Osteocyte (in vitro differentiated cells): ENCODE measurements at regions not wholly inside any gene's neighbourhood (a gene's known extent, or its start where the extent isn't known, plus 50 kb on each side); places are given as distances from the start of the nearest gene placed in this dataset.

Experiments used
- DNase-seq: peaks from one replicate; pipeline ENCODE4 v3.0.0; 2021; ENCODE audit warnings: mixed read lengths; ENCODE audit not compliant: unreplicated experiment; ENCODE audit errors: extremely low spot score
- H3K27ac Mint-ChIP-seq: one replicate; pipeline ENCODE4 v1.8.0; 2021; ENCODE audit warnings: mild to moderate bottlenecking, mixed read lengths; ENCODE audit not compliant: unreplicated experiment
- H3K27me3 Mint-ChIP-seq: one replicate; pipeline ENCODE4 v1.8.0; 2021; ENCODE audit warnings: mixed read lengths; ENCODE audit not compliant: unreplicated experiment
- H3K36me3 Mint-ChIP-seq: one replicate; pipeline ENCODE4 v1.8.0; 2021; ENCODE audit warnings: mixed read lengths; ENCODE audit not compliant: unreplicated experiment
- H3K4me1 Mint-ChIP-seq: one replicate; pipeline ENCODE4 v1.8.0; 2021; ENCODE audit warnings: mixed read lengths; ENCODE audit not compliant: unreplicated experiment
- H3K4me3 Mint-ChIP-seq: one replicate; pipeline ENCODE4 v1.8.0; 2021; ENCODE audit warnings: mild to moderate bottlenecking, moderate library complexity, mixed read lengths; ENCODE audit not compliant: unreplicated experiment
- H3K9me3 Mint-ChIP-seq: one replicate; pipeline ENCODE4 v1.8.0; 2021; ENCODE audit warnings: mixed read lengths; ENCODE audit not compliant: unreplicated experiment
- TF ChIP-seq, protein P1 (sequence below): fragments of 200-600 bp; sonication (generic); IDR thresholded peaks from 2 replicates; pipeline ENCODE4 v1.5.0; 2021; ENCODE audit warnings: antibody characterized with exemption, mild to moderate bottlenecking, moderate library complexity

DNA sequence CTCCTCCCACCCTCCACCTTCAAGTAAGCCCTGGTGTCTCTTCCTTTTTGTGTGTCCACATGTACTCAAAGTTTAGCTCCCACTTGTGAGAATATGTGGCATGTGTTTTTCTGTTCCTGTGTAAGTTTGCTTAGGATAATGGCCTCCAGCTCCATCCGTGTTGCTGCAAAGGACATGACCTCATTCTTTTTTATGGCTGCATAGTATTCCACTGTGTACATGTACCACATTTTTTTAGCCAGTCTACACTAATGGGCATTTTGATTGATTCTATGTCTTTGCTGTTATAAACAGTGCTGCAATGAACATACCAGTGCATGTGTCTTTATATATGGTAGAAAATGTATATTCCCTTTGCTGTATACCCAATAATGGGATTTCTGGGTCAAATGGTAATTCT is 710.9 kb downstream of the CCSER2 start:
- Mint-ChIP-seq H3K27ac (no peak overlapping the region), H3K9me3 (peaks cover 37% of the 10 kb centered on the region), H3K27me3 (no peaks in the 10 kb centered on the region), H3K4me3 (no peak overlapping the region), H3K4me1 (no peaks in the 10 kb centered on the region), H3K36me3 (no peaks in the 10 kb centered on the region)
- no peak for DNase-seq
- TF ChIP-seq, protein P1, sequence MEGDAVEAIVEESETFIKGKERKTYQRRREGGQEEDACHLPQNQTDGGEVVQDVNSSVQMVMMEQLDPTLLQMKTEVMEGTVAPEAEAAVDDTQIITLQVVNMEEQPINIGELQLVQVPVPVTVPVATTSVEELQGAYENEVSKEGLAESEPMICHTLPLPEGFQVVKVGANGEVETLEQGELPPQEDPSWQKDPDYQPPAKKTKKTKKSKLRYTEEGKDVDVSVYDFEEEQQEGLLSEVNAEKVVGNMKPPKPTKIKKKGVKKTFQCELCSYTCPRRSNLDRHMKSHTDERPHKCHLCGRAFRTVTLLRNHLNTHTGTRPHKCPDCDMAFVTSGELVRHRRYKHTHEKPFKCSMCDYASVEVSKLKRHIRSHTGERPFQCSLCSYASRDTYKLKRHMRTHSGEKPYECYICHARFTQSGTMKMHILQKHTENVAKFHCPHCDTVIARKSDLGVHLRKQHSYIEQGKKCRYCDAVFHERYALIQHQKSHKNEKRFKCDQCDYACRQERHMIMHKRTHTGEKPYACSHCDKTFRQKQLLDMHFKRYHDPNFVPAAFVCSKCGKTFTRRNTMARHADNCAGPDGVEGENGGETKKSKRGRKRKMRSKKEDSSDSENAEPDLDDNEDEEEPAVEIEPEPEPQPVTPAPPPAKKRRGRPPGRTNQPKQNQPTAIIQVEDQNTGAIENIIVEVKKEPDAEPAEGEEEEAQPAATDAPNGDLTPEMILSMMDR: no peak

DNA sequence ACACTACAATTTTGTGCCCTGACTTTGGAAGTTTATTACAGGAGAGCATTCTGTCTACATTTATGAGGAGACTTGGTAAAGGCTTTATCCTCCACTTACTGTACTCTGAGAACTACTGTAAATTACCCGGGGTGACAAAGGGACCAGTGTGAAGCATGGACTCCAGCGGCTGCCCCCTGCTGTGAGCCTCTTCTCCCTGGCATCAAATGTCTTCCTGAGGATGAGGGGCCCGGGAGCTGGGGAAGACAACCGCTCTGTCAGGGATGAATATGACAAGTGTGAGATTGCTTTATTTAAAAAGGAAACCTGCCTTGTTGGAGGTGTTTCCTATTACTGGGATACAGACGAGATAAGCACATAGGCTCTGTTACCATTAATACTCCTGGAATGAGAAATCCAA is 714.8 kb downstream of the CCSER2 start:
- no peak for DNase-seq
- TF ChIP-seq, protein P1: no peak
- no peaks in the 10 kb centered on the region for H3K36me3 Mint-ChIP-seq
- no peaks in the 10 kb centered on the region for H3K27me3 Mint-ChIP-seq
- H3K9me3 Mint-ChIP-seq: peaks cover 27% of the 10 kb centered on the region
- no peak overlapping the region for H3K27ac Mint-ChIP-seq
- no peak overlapping the region for H3K4me3 Mint-ChIP-seq
- H3K4me1 Mint-ChIP-seq: no peaks in the 10 kb centered on the region

DNA sequence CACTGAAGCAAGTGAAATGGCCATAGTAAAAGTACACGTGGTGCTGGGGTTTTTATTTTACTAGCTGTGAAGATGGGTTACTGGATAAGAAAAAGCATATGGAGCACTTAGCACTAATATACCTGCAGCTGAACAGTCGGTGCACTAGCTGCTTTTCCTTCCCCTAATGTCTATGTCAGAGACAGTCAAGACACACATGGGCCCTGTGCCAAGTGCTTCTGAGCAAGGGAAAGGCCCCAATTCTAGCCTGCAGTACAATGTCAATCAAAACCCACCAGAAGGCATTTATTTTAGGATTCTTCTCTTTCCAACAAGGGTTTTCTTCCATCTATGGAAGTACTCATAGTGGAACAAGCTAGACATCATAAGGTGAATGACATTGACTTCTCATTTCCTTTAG is 716.7 kb downstream of the CCSER2 start:
- TF ChIP-seq, protein P1: no peak
- no peak for DNase-seq
- H3K4me3 Mint-ChIP-seq: no peak overlapping the region
- H3K9me3 Mint-ChIP-seq: peaks cover 17% of the 10 kb centered on the region
- H3K36me3 Mint-ChIP-seq: no peaks in the 10 kb centered on the region
- no peaks in the 10 kb centered on the region for H3K4me1 Mint-ChIP-seq
- H3K27ac Mint-ChIP-seq: no peak overlapping the region
- H3K27me3 Mint-ChIP-seq: no peaks in the 10 kb centered on the region

DNA sequence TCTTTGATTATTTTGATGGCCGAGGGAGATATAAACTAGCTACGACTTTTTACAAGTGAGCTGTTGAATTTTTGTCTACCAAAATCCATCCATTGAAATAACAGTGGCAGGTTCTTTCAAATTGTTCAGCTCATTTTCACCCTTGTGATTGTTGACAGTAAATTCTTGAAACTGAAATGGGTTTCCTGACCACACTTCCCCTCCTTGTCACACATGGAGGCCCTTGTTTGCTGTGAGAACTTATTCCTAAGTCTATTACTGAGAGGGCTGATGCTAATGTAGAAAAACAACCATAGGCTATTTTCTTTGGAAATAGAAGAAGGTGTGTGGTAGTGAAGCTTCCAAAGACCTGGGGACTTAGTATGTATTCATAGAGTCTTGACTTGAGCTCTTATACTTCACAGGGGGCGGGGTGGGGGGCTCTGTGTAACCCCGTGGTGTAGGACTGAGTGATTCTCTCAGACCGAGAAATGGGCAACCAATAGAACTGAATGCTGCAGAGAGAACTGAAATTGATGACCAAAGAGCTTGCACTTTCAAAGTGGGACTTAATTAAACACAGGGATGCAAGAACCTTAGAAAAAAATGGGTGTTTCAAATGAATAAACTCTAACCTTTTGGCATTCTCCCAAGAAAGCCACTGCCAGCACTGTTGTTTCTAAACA is 718.9 kb downstream of the CCSER2 start:
- Mint-ChIP-seq H3K4me3 (no peak overlapping the region), H3K4me1 (no peaks in the 10 kb centered on the region), H3K27me3 (no peaks in the 10 kb centered on the region), H3K36me3 (no peaks in the 10 kb centered on the region), H3K27ac (no peak overlapping the region), H3K9me3 (peaks cover 10% of the 10 kb centered on the region)
- DNase-seq: no peak
- TF ChIP-seq, protein P1: no peak

DNA sequence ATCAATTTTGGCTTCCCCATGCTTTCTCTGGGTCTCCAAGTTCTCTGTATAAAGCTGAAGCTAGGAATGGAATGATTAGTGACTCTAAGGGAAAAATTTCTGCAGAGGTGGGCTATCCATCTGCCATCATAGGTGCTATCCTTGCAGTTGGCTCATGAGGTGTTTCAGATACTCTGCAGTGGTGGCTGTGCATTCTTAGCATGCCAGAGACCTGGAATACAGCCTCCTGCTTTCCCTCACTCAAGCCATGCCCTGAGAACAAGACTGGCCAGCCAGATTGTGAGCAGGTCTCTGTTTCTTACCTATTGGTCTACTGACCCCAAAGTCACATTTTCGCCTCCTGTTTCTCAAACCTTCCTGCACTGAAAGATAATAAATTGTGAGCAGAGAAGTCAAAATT is 719.6 kb downstream of the CCSER2 start:
- no peaks in the 10 kb centered on the region for H3K27me3 Mint-ChIP-seq
- TF ChIP-seq, protein P1: no peak
- DNase-seq: no peak
- H3K4me1 Mint-ChIP-seq: no peaks in the 10 kb centered on the region
- H3K27ac Mint-ChIP-seq: no peak overlapping the region
- H3K9me3 Mint-ChIP-seq: peaks cover 11% of the 10 kb centered on the region
- no peaks in the 10 kb centered on the region for H3K36me3 Mint-ChIP-seq
- H3K4me3 Mint-ChIP-seq: no peak overlapping the region
